ENCODE measurements at regions not wholly inside any gene's neighbourhood (a gene's known extent, or its start where the extent isn't known, plus 50 kb on each side); places are given as distances from the start of the nearest gene placed in this dataset.

DNA sequence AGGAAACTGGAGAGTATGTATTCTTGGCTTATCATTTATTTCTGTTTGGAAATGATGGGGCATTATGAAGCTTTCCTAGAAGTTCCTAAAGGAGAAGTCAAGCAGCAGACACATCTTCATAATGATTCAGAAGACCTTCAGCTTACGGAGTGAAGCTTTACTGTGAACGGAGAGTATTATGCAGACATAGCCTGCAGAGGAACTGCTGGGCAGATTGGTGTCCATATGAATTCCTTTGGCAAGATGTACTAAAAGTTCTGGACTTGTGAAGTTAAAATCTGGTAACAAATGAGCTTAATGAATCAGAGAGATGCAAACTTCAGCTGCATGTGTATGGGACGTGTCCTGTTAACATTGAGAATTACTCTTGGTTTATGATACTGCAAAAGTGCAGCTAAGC is 60.1 kb downstream of the NABP1 start:
- intact Hi-C loops (cut with DNase I), result no loop called here
- DNase-seq (ENCODE audit: low spot score) (no peak), ATAC-seq (no peak)

DNA sequence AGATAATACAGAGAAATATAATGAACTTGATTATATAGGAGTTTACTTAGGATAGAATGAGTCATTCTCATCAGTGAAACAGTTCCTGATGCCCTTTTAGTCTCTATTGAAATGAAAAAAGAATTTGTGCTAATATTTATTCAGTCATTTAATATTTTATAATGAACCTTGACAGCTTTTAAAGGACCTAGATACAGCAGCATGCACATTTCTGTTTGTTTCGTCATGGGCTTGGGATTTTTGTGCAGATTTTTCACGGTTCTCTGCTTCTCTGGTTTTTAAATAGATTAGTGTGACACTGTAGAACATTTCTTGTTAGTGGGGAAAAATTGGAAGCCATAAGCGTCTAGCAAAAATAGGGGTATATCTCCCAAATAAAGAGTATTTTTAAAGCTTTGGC is 60.7 kb downstream of the NABP1 start:
- no peak for ATAC-seq
- DNase-seq (ENCODE audit: low spot score), result no peak
- intact Hi-C loops (cut with DNase I), result no loop called here

DNA sequence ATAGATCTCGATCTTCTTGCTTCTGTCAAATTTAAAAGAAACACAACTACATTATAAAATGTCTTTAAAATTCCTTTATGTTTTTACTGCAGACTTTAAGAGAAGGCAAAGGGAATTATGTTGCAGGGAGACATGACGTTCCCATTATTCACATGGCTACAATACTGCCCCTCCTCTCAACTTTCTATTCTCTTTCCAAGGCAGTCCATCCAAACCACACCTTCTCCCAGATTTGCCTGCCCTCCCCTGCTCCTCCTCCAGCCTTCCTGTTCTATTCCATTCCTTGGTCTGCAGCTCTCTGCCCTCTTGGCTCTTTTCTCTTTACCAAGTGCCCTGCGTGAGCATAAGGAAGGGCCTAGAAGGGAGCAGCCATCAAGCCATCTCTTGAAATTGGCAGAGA is 61.3 kb downstream of the NABP1 start:
- peak; percentile 28 for ATAC-seq
- DNase-seq (ENCODE audit: low spot score), result no peak
- intact Hi-C loops (cut with DNase I), result no loop called here

DNA sequence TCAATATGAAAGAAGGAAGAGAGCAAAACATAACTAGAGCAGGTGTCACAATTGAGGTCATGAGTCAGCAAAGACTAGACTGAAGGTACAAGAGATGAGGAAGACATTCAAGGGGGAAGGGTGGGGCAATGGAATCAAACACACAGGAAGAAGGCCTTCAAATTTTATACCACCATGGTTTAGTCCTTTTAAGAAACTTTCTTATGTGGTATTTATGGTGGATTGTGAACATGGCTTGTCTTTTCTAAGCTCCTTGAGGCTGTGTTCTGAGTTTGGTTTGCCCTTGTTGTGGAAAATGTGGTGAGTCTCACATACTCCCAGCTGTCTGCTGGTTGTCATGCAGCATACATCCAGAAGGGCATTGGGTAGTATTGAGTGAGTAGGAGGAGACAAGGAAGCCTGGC is 62.1 kb downstream of the NABP1 start:
- no peak for ATAC-seq
- no peak for DNase-seq (ENCODE audit: low spot score)
- intact Hi-C loops (cut with DNase I), result no loop called here

DNA sequence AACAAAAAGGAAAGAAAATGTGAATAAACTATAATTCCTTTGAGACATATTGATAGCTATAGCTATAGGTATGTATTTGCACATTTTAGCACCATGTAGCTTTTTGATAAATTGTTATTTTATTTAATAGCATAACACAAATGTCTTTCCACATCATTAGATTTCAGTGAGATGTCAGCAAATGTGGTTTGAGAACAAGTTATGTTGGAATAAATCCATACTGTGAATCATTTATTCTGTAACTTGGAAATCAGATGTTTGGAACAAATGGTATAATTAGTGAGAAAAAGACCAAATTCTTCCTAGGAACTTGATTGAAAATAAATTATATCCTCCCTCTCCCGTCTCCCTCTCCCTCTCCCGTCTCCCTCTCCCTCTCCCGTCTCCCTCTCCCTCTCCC is 62.8 kb downstream of the NABP1 start:
- intact Hi-C loops (cut with DNase I), result no loop called here
- DNase-seq (ENCODE audit: low spot score), result no peak
- no peak for ATAC-seq

DNA sequence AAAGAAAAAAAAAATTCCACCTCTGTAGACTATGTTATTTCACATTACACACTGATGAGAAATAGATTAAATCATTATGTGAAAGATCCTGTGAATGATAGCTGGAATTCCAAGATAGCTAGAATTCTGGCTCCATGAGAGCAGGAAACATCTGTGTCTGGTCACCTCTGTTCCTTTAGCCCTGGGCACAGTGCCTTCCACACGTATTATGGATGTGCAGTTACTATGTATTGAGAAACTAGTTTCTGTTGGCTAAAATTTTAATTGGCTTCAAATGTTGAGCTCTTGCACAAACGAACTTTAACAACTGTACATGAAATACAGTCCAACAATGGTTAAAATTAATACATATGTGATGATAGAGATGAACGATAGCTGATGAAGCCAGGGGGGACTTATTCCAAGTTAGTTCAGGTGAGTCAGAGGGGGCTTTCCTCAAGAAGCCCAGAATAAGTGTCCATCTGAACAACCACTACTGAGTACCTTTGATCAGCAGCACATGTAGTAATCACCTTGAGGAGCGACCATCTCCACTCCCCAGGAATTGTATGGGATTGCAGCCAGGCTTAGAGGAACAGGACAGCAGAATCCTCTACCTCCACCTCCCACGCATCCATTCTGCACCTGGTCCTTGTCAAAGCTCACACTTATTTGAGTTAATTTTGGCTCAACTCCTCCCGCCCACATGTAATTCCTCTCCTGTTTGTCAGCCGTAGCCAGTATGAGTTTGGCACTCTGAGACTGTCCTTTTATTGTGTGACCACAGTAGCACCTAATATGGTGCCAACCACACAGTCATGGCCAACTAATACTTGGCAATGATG is 68.6 kb downstream of the NABP1 start:
- intact Hi-C loops (cut with DNase I), result no loop called here
- ATAC-seq (peak; percentile 28), DNase-seq (ENCODE audit: low spot score) (no peak)

DNA sequence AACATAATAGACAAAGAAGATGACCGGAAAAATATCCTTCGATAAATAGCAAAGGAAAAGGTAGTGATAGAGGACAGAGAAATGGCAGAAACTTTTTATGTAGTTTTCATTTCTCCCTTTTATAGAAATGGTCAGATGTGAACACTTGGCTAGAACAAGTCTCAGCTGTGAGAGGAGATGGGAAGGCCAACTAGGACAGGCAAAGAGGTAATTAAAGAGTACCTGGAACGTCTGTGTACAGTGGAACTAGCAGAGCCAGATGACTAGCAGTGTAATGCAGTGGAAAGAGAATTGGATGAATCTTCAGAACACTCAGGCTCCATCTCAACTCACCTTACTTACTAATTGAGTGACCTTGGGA is 69.2 kb downstream of the NABP1 start:
- ATAC-seq (peak; percentile 43), DNase-seq (ENCODE audit: low spot score) (no peak)
- intact Hi-C loops (cut with DNase I), result no loop called here

DNA sequence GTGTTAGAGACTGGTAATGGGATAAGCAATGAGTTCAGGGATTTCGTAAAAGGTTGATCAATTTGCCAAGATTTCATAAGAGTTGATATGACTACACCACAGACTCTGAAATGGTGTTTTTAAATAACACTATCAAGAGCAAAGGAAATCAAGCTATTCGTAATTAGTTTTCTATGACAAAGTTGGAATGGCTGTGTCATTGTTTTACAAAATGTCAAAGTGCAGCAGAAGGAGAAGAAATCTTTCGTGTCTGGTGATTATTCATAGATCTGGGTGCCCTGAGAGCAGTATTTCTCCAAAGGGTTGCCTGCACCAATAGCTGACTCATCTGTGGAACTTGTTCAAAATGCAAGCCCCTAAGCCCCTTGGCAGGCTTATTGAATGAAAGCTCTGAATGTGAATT is 70.1 kb downstream of the NABP1 start:
- intact Hi-C loops (cut with DNase I), result no loop called here
- ATAC-seq (peak; percentile 78), DNase-seq (ENCODE audit: low spot score) (no peak)

DNA sequence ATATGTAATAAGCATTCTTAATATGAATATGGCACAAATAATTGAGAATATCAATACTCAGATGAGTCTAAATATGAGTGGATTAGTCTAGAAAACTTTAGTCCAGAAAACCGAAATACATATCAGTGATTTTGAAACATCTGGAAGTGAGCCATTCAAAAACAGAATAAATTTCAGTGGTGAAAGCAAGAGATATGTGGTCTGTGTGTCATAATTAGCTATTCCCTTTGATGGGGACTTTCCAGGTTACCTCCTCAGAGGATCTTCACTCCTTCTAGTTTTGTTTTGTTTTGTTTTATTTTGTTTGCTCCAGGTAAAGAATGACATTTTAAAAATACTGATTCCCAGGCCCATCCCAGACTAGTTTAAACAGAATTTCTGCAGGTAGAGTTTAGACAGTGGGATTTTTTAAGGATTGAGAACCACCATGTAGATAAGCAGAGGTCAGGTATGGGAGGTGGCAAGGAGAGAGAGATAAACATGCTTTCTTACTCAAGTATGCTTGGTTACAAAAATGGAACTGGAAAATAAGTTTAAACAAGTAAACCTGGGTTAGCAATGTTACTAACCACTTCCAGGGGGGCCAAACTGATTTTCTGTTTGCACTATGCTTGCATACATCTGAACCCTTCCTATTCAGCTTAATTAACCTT is 70.7 kb downstream of the NABP1 start:
- DNase-seq (ENCODE audit: low spot score) (no peak), ATAC-seq (peak; percentile 18)
- intact Hi-C loops (cut with DNase I), result no loop called here

DNA sequence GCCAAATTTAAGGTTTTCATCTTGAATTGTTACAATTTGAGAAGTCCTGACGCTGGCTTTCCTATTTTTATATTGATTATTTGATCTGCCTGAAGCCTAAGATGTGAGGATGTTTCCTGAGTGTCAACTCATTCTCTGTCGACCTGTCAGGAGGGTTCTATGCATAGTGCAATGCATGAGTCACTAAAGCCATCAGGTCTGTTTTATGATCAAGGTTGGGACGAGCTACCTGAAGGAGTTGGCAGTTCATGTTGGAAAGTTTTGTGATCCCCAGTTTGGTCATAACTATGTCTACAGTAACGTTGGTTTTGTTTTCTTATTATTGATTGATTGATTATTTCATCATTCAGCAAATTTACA is 71.2 kb downstream of the NABP1 start:
- DNase-seq (ENCODE audit: low spot score), result no peak
- intact Hi-C loops (cut with DNase I), result no loop called here
- no peak for ATAC-seq

DNA sequence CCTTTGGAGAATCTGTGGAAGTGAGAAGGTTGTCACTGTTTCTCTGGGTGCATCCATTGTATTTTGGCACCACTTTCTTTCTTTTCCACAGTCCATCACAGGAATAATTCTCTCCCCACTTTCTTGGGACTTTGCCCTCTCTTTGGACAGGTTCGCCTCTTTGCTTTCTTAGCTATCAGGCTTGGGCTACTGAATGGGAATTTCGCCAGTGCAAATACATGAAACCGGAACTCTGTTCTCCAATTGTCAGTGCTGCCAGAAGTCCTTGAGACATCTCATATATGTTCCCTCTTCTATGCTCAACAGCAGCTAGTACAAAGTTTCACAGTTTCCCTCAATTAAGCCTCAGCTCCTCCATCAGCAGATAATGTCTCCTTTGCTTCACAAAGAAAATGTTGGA is 76.2 kb downstream of the NABP1 start:
- no peak for ATAC-seq
- intact Hi-C loops (cut with DNase I), result no loop called here
- DNase-seq (ENCODE audit: low spot score), result no peak

DNA sequence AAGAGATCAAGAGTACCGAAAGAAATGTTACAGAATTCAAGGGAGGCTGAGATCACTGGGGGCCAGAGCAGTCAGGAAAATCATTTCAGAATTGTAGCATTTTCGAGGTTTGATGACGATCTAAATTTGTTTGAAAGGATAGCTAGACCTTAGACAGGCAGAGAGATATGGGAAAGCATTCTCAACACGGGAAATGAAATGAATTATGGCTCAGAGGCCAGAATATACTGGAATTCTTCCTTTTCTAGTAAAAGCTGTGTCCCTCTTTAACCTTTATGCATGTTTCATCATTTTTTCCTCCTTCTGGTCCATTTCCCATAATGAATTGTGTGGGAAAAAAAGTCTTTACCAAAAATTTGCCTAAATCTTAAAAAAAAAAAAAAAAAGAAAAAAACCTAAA is 78.8 kb downstream of the NABP1 start:
- ATAC-seq, result peak; percentile 49

DNA sequence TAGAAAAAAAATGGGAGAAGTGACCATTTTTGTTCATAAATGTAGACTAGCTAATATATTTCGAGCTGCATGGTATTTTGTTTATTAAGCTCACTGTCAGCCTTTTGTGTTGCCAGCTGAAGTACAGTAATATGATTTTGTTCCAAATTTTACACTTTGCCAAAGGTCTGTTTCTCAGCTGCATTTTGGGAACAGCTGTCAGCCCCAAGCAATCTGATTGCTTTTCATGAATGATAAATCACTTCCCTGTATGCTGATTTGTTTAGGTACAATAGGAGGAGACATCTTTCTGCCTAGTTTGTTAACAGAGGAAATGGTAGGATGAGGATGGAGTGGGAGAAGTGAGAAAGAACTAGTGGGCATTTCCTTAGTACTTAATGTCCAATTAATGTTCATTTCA is 79.3 kb downstream of the NABP1 start:
- ATAC-seq (no peak), DNase-seq (ENCODE audit: low spot score) (no peak)
- intact Hi-C loops (cut with DNase I), result no loop called here

More for the DNA sequence above, 78.8 kb downstream of the NABP1 start:
- no peak for DNase-seq (ENCODE audit: low spot score)
- intact Hi-C loops (cut with DNase I), result no loop called here

DNA sequence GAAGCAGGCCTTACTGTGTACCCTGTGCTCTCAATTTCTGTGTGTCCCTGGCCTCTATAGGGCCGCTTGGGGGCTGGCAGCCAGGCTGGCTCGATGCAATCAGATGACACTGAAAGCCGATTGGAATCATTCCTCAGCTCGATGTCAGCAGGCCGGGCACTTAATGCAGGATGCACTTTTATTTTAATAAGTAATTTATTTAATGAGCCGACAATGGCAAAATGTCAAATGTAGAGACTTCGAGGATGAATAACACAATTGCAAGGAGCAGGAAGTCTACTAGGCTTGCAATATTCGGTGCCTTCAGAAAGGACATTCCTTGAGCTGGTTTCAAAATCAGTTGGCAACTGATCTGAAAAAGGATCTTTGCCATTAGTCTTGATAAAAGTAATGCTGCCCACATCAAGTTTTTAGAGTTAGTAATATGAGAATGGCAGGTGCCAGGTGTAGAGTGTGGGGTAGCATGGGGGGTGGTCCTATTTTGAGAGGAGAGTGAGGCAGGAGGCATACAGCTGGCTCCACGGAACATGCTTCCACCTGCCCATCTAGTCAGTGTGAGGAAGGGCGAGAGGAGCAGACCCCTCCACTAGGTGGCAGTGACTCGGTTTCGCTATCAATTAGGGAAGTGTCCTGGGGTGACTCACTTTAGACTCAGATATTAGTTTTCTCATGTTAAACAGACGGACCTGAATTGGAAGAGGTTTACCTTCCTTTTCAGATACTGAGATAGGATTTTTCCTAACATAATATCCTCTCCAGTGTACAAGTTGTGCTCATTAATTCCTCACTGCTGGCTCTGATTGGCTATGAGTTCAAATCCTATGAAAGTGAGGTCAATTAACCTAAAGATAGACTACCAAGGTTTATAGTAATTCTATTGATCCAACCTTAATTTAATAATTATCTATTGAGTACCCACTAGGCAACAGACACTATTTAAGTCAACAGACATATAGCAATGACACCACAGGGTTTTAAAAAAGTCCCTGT is 80.9 kb downstream of the NABP1 start:
- ATAC-seq, result peak; percentile 67
- intact Hi-C loops (cut with DNase I), result no loop called here

DNA sequence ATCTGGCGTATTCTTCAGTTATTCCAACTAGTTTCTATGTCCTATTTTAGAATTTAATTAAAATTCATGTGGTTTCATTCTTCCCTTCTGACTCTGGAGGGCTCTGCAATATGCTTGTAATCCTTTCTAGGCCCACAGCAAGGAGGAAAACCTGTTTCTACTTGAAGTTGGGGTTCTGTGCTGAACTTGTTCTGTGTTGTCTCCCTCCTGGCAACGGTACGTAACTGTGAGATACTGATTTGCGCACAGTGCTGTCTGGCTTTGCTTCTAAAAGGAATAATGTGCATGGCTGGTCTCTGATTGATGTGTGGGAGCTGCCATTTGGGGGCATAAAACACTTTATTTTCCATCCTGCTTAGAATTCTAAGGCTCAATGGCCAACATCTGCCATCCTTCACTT is 81.7 kb downstream of the NABP1 start:
- DNase-seq (ENCODE audit: low spot score) (no peak), ATAC-seq (no peak)
- intact Hi-C loops (cut with DNase I), result no loop called here

More for the DNA sequence above, 80.9 kb downstream of the NABP1 start:
- no peak for DNase-seq (ENCODE audit: low spot score)

DNA sequence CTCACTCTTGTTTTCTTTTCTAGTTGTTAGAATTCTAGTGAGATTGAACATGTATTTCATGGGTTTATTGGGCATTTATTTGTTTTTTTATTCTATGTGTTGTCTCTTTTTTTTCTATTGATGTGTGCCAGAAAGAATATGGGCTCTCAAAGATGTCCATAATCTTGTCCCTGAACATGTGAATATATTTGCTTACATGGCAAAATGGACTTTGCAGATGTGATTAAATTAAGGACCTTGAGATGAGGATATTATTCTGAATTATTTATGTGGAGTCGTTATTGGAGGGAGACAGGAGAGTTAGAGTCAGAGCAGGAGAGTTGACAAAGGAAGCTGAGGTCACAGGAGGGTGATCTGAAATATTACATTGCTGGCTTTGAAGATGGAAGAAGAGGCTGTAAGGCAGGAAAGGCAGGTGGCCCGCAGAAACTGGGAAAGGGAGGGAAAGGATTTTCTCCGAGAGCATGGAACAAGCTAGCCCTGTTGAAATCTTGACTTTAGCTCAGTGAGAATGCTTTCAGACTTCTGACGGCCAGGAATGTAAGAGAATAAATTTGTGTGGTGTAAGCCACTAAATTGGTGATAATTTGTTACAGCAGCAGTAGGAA is 82.8 kb downstream of the NABP1 start:
- DNase-seq (ENCODE audit: low spot score) (no peak), ATAC-seq (no peak)
- intact Hi-C loops (cut with DNase I), result no loop called here

DNA sequence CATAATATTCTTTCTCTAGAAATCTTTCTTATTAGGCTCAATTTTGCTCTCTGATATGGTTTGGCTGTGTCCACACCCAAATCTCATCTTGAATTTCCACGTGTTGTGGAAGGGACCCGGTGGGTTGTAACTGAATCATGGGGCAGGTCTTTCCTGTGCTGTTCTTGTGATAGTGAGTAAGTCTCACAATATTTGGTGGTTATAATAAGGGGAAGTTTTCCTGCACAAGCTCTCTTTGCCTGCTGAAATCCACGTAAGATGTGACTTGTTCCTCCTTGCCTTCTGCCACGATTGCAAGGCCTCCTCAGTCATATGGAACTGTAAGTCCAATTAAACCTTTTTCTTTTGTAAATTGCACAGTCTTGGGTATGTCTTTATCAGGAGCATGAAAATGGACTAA is 73.8 kb downstream of the CAVIN2 start:
- DNase-seq (ENCODE audit: low spot score) (no peak), ATAC-seq (no peak)
- intact Hi-C loops (cut with DNase I), result no loop called here

DNA sequence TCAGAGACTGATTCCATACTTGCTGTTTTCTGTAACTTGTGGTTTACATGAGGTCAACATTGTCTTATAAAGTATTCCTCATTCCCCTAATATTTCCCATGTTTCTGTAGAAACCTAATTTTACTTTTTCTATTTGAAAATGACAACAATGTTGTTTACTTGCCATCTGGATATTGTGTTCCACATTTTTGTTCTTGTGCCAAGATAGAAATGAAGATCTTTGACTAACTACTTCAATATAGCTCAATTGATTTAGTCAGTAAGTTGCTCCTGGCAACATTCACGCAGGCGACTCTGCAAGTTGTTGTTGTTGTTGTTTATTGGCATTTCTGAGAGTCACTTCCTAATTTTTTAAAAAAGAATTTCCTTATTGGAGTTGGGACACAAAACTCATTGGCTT is 69.5 kb downstream of the CAVIN2 start:
- DNase-seq (ENCODE audit: low spot score), result no peak
- ATAC-seq, result no peak
- intact Hi-C loops (cut with DNase I), result no loop called here

DNA sequence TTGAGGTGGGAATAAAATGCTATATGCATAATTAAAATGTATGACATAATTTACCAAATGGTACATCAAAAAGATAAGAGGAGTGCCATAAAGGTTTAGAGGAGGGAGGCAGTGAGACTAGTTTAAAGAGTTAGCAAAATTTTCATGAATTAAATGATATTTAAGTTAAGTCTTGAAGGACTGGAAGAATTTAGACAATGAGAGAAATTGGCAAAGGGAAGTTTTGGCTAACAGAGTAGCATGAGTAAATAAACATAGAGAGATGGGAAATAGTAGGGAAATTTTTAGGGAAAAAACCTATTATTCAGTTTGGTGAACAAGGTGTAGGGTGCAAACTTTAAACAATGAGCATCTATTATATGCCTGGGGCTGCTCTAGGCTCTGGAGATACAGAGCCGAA is 68.8 kb downstream of the CAVIN2 start:
- intact Hi-C loops (cut with DNase I), result no loop called here
- DNase-seq (ENCODE audit: low spot score) (no peak), ATAC-seq (no peak)
